COLO668 (cell line): ENCODE measurements at regions not wholly inside any gene's neighbourhood (a gene's known extent, or its start where the extent isn't known, plus 50 kb on each side); places are given as distances from the start of the nearest gene placed in this dataset.
"Not testable (repeated sequence)": the region's sequence is repeated elsewhere in the genome, so short reads cannot be mapped to it uniquely, and the experiment has no call there.

Experiments used
- DNase-seq: peaks from one replicate; lab custom pipeline; 2025; ENCODE audit not compliant: unreplicated experiment; lab: John Stamatoyannopoulos, UW

DNA sequence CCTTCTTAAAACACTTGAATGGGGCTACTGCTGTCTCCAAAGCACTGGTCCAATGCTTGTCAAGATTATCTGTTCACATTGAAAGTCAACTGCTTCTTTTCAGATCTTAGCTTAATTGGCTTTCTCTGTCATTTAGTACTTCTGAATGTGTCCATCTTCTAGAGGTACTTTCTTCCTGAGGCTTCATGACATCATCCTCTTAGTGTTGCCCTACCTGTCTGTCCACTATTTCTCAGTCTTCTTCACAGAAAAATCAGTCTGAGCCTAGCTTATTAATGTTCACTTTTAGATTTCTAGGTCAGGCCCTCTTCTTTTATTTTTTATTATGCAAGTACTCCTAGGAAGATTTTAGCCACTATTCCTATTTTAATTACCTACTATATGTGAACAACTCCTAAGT is 899.9 kb downstream of the DTWD2 start:
- DNase-seq = no peak

DNA sequence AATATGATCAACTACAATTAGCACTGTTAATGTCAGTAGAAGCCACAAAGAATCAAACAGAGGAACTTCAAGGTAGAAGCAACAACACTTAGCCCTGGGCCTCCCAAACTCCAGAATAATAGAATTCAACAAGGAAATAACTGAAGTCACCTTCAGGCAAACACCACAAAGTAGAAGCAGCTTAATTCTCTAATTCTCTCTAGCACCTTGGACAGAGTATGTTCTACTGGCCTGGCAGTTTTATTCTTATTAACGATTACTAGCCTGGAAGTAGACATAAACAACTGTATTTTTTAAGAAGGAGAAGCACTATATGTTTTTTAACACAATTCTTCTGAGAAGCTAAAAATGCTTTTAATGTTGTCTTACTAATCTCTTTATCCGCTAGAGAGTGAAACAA is 911.9 kb downstream of the DTWD2 start:
- no peak for DNase-seq

DNA sequence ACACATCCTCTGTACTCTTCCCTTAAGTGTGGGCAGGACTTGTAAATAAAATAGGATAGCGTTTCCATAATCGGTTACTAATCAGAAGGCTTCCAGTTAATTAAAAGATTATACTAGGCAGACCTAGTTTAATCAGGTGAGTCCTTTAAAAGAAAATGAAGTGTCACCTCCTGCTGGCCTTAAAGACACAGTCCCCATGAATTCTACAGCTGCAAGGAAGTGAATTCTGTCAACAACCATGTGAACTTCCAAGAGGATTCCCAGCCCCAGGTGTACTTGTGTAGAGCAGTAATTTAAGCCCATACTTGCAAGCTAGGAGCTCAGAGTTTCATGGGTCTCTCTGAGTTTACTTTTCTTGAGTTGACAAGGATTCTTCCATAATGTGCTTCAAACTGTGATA is 918.3 kb downstream of the DTWD2 start:
- DNase-seq = no peak

DNA sequence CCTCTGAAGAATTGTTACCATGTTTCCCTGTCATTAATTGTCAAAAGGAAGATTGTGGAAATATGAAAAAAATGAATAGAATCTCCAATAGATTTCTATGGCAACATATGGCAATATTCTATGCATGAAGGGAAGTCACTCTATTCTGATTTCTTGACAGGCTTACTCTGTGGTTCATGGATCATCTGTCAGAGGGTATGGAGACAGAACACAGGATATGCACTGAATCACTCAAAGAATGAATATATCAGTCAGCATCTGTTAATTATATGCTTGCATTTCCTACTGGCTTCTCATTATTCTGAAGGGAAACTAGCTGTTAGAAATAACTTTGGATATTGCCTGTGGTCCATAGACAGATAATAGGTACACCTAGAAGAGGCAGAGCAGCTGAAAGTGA is 918.9 kb downstream of the DTWD2 start:
- no peak for DNase-seq

DNA sequence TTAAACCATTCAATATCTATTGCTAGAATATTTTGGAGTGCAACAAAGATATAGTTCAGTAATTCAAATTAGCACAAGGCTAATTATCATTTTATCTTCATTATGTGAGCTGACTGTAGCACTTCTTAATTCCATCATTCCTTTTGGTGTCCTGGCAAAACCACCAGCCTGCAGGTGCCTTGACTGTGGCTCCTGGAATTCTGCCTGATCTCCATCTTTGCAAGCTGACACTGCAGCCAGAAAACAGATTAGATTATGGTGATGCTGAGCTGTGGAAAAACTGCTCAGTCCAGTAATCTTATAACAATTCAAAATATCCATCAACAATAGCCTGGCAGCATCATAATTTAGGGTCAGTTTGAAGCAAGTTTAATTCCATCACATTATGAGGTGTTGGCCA is 919.5 kb downstream of the DTWD2 start:
- DNase-seq = no peak

DNA sequence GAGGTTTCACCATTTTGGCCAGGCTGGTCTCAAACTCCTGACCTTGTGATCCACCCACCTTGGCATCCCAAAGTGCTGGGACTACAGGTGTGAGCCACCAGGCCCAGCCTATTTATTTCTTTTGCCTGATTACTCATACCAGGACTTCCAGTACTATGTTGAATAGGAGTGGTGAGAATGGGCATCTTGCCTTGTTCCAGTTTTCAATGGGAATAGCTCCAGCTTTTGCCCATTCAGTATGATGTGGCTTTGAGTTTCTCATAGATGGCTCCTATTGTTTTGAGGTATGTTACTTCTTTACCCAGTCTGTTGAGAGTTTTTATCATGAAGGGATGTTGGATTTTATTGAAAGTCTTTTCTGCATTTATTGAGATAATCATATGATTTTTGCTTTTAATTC is 924.5 kb downstream of the DTWD2 start:
- DNase-seq = not testable (repeated sequence)

DNA sequence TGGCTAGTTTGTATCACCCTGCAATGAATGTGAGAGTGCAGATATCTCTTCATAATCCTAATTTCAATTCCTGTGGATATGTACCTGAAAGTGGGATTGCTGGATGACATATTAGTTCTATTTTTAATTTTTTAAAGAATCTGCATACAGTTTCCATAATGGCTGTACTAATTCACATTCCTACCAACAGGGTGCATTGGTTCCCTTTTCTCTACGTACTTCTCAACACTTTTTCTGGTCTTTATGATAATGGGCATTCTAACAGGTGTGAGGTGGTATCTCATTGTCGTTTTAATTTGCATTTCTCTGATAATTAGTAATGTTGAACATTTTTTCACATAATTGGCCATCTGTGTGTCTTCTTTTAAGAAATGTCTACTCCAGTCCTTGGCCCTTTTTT is 927.5 kb downstream of the DTWD2 start:
- no peak for DNase-seq

DNA sequence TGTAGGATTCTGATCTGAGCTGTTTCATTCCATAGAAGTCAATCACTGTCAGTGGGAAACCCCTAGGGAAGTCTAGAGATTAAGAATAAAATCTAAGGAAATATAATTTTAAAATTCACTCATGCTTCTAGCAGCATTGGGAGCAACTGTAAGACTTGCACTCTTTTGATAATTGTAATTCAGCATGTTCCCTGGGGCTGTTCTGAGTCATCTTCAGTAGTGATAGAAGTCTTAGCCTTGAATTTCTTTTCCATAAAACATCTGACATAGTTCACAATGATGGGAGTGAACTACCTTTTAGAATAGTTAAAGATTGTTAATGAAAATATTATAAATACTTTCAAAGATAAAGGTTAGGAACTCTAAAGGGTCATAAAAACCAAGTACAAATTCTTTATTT is 935.8 kb downstream of the DTWD2 start:
- DNase-seq = no peak

DNA sequence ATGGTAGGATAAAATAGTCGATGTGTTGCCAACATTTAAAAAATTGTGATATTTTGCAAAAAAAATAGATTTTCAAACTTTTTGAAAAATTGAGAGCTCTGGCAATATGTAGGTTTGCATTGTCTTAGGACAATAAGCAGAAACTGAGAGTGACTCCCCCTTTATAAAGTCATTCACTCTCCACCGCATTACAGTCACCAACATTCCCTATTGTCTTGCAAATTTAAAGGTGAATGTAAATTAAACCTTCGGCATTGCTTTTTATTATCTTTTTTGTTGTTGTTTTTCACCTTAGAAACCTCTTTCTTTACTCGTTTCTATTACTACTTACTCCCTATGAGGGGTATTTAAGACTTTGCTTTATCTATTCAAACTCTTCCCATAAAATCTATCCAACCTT is 944.2 kb downstream of the DTWD2 start:
- DNase-seq = no peak

DNA sequence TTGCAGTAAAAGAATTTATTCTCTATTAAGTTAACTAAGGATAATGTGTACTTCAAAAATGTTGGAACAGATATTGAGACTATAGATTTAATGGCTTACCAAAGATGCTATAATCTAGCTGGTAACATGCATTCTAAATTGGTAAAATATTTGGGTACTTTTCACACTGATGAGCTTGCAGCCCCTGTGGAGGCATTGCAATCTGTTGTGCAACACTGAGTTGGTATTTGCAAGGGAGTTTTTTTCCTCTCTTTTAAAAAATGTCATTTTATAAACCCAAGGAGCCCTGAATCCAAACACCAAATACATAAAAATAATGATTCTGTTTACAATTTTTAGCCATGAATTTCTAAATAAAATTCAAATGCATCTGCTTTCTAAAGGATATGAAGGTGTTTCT is 944.8 kb downstream of the DTWD2 start:
- DNase-seq = no peak

DNA sequence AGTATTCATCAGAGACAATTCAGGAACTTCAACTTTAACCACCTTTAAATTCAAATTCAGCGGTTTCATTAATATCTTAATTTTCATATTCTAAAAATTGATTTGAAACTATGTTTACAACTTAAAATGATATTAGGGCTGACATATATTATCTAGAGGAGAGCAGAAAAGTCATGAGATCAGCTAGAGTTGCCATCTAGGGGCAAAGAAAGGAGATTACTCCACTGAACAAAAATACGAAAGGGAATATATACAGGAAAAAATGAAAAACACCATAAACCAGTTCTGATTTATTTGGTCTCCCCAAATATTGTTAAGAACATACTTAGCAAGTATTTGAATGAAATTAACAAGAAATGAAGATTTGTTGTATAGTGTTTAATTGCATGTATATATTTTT is 946.3 kb downstream of the DTWD2 start:
- DNase-seq = no peak

DNA sequence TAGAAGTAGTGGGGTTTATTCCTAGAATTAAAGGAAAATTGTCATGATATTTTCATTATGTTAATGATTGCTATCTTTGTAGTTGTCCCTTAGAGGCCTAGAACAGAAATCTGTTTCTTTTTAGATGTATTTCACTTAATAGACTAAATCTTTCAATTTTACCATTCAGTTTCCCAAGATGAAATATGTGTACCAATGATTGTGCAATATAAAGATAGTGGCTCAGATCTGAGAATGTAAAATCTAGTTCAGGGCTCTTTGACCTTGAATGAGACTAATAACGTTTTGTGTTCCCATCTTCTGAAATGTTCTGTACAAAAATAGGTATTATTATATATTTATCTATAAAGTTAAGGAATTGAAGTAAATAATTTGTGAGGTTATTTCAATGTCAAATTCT is 947.9 kb downstream of the DTWD2 start:
- DNase-seq = no peak

DNA sequence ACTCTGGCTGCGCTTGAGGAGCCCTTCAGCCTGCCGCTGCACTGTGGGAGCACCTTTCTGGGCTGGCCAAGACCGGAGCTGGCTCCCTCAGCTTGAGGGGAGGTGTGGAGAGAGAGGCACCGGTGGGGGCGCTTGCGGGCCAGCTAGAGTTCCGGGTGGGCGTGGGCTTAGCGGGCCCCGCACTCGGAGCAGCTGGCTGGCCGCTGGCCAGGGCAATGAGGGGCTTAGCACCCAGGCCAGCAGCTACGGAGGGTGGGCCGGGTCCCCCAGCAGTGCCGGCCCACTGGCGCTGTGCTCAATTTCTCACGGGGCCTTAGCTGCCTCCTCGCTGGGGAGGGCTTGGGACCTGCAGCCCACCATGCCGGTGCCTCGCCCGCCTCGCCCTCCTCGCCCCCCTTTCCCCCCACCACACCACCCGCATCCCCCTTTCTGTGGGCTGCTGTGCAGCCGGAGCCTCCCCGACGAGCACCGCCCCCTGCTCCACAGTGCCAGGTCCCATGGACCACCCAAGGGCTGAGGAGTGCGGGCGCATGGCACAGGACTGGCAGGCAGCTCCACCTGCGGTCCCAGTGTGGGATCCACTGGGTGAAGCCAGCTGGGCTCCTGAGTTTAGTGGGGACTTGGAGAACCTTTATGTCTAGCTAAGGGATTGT is 954.5 kb downstream of the DTWD2 start:
- no peak for DNase-seq

DNA sequence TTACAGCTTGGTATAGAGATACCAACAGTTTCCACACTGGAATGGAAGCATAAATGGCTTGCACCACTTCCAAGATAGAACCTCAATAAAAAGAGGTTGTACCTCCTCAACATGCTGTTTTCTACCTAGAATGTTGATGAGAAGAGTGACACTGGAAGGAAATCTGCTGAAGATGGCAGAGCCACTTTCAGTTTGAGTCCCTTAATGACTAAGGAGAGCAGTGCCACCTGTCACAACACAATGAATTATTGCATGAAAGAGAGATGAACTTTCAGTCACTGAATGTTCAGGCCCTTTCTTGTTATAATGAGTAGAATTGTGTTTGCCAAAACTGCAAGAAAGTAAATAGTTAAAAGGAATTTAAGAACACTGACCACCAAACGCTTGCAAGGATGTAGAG is 958.5 kb downstream of the DTWD2 start:
- no peak for DNase-seq

DNA sequence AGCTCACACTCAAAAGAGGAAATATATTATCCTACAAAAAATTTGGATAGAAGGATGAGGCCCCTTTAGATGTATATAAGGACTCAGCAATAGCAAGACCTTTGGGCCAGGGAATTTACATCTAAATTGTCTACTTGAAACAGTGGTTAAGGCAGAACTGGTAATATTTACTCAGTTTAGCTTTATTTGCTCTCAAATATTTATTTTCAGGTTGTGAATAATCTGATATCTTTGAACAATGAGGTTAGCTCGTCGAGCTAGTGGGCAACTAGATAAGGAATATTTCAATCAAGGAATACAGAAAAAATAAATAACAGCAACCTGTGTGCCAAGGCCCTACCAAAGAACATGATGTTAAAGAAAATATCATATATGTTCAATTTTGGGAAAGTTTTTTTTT is 966.3 kb downstream of the DTWD2 start:
- no peak for DNase-seq

DNA sequence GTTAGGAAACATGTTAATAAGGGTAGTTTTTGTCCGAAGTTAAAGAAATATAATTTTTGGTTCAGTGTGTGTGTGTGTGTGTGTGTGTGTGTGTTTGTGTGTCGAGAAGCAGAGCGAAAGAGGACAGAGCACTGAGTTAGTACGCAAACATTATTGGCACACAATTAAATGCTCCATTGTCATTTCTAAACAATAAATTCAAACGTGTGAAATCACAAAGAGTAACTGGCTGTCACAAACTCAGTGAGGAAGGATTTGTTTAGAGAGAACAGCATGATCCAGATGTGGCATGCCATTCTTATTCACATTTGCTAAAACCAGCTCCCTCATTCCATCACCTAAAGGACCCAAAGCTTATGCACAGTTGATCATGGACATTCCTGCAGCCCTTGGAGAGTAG is 970.8 kb downstream of the DTWD2 start:
- DNase-seq = no peak

DNA sequence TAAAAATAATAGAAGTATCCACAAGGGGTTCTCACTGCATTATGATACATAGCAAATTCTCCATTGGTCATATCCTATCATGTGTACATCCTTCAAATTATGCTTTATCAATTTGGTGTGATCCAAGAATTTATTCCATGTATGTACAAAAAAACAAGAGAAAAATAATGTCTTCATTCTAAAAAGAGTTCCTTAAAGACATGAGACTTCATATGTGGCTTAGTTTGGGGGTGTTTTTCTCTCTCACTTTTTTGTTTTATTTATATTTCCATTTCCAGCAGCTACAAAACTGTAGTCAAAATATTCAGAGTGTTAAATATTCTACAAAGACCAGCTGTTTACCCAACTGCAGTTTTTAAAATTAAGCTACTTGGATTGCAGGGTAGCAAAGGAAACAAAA is 972.0 kb downstream of the DTWD2 start:
- no peak for DNase-seq

DNA sequence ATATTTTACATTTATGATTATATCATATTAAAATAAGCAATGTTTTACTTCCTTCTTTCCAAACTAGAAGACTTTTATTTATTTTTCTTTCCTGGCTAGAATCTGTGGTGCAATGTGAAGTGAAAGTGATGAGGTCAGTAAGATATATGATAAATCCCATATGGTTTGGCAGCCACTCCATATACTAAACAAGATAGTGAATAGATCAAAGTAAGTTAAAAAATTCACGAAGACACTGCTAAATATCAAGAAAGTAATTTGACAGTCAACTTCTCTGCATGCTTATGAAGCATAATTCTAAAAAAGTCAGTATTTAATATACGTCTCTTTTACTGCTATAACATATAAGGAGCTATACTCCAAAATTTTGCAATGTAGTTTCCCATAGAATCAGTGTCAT is 972.8 kb downstream of the DTWD2 start:
- no peak for DNase-seq

DNA sequence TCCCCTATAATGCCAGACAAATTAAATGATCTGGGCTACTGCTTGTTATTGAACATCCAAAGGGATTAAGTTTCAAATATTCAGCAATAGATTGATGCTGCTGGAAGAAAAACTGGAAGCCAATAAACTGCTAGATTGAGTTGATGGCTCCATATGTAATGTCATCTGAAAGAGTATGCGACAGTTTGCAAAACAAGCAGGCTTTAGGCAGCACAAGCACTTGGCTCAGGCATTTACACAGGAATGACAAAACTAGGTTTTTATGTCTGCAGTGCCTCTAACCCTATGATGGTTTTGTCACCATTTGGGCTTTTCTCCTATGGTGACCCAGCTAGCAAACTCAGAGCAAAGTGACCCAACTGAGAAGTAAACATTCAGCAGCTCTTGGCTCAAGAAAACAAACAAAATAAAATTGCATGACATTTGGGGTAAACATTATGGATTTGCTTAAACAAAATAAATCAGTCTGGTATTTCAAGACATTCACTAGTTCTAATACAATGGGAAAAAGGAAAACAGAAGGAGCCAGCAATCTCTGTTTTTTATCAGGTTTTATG is 978.5 kb downstream of the DTWD2 start:
- DNase-seq = no peak

DNA sequence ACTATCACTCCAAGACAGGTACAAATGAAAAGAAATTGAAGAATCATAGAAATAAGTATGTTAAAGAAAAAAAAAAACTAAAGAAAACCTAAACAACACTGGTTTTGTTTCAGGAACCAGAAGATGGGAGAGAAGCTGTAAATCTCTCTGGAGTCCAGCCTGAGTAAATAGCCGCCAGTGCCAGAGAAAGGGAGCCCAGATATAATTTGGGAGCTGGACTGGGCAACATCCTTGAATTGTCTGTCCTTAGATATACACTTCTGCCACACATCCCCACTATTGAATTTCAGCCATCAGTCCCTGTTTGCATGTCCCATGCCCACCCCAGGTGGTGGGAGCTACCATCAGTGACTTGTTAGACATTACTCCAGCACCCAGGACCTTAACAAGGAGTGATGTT is 979.6 kb downstream of the DTWD2 start:
- no peak for DNase-seq

DNA sequence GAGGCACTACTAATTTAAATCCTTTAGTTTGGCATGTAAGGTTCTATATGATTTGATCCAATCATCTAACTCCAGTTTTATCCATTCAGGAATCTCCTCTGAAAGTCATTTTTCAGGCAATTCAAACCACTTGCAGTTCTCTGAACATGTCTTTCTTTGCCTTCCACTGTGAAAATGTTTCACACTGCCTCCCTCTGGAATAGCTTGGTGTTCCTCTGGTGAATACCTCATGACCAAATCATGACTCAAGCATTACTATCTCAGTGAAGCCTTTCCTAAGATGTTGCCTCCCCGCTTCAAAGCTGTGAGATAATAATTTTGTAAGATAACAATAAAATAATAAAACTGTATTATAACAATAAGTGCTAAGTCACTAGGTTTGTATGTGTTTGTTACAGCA is 981.1 kb downstream of the DTWD2 start:
- DNase-seq = no peak

DNA sequence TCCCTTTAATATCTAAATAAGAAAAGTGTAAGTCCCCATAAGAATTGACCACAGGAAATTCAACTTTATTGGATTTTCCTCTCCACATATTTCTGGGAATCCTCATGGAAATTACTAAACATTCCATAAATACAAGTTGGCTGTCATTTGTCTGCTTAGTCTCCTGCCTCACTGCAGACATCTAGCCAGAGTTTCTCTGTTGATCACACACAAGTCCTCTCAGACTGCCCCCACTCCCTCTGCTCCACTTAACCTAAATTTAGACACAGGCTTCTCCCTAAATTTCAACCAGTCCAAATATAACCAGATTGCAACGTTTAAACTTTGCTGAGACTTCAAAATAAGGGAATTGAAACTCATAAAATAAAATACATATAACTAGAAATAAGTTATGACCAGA is 982.1 kb downstream of the DTWD2 start:
- no peak for DNase-seq

DNA sequence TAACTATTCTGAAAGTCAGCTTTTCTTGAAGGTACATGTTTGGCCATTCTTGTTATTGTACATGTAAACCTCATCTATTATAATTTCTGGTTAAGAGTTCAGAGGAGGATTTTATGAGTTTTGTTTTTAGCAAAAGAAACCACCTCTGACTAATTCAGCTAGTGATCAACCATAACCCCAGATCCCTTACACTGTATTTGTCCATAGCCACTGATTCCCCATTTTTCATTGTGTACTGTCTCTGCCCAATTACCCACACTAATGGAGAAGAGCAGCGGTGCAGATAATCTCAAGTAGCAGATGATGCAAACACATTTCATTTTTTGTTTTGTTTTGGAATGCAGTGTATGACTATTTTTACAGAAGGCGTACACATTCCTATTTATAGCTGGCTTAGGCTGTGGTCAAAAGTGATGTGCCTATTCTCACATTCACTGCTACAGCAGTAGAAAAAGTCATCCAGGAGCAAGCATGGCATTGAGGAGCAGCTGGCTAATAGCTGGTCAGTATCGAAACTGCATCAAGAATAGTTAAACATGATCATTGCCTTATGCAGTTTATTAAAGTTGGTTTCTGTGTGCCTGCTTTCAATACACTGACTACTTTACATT is 988.3 kb downstream of the DTWD2 start:
- no peak for DNase-seq
